GM10248 (cell line): ENCODE measurements at regions not wholly inside any gene's neighbourhood (a gene's known extent, or its start where the extent isn't known, plus 50 kb on each side); places are given as distances from the start of the nearest gene placed in this dataset.

ENCODE experiments used
- CTCF ChIA-PET: fragments of 300-600 bp; sonication (Branson Sonifier 250); formaldehyde crosslinking; extraction: SDS; loops from one replicate; lab custom pipeline; 2021; ENCODE audit warnings: antibody characterized with exemption; lab: Yijun Ruan, JAX
- POLR2A ChIA-PET: fragments of 350-650 bp; sonication (Branson Sonifier 250); formaldehyde crosslinking; extraction: SDS; loops from one replicate; lab custom pipeline; 2020; ENCODE audit warnings: antibody characterized with exemption; lab: Yijun Ruan, JAX
- DNase-seq: peaks from one replicate; pipeline ENCODE4 v3.0.0; 2012; ENCODE audit errors: extremely low spot score
- CTCF ChIP-seq: IDR thresholded peaks from 2 replicates; pipeline ENCODE4 v1.5.1; 2012; ENCODE audit warnings: mild to moderate bottlenecking, low read depth; ENCODE audit errors: extremely low read depth, missing control alignments, control extremely low read depth

GRCh38 chr5:103674251-103674650, 111.7 kb upstream of the NUDT12 start:
- DNase-seq, result no peak
- ChIA-PET POLR2A (no interaction called here), CTCF (no interaction called here)
- TF ChIP-seq CTCF, result no peak

GRCh38 chr5:103669615-103670014, 107.0 kb upstream of the NUDT12 start:
- CTCF ChIA-PET, result interaction anchor here (0.7 kb wide), 1 partner anchor 12 kb away, joined by 3 read pairs; no protein-coding TSS in a partner anchor
- POLR2A ChIA-PET, result no interaction called here
- DNase-seq, result no peak
- TF ChIP-seq CTCF, result no peak

GRCh38 chr5:103668281-103668680, 105.7 kb upstream of the NUDT12 start:
- POLR2A ChIA-PET, result no interaction called here
- no peak for TF ChIP-seq CTCF
- CTCF ChIA-PET, result interaction anchor here (1.1 to 1.8 kb wide), 2 partner anchors 18 to 28 kb away, joined by 4 to 5 read pairs; no protein-coding TSS in a partner anchor
- no peak for DNase-seq

DNA sequence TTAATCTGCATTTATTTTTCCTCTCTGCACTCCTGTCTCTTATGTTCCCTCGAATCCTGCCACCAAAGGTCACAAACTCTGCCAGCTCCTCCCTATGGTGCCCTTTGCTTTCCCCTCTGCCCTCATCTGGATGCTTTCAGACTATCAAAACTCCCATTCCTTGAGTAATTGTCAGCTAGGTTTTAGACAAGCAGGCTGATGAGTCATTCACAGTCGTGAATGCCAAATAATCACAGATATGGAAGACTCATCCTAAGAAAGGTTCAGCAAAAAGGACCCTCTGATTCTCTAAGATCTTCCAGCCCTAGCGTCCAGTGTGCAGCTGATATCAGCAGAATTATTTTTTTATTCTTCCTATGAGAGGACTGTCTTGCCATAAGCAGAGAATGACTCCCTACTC, 104.5 kb upstream of the NUDT12 start:
- no peak for TF ChIP-seq CTCF
- DNase-seq, result no peak
- POLR2A ChIA-PET, result no interaction called here
- CTCF ChIA-PET, result interaction anchor here (1.8 kb wide), 1 partner anchor 17 kb away, joined by 5 read pairs; no protein-coding TSS in a partner anchor

GRCh38 chr5:103657301-103657700, 94.7 kb upstream of the NUDT12 start:
- TF ChIP-seq CTCF, result no peak
- POLR2A ChIA-PET, result no interaction called here
- no peak for DNase-seq
- CTCF ChIA-PET, result no interaction called here

DNA sequence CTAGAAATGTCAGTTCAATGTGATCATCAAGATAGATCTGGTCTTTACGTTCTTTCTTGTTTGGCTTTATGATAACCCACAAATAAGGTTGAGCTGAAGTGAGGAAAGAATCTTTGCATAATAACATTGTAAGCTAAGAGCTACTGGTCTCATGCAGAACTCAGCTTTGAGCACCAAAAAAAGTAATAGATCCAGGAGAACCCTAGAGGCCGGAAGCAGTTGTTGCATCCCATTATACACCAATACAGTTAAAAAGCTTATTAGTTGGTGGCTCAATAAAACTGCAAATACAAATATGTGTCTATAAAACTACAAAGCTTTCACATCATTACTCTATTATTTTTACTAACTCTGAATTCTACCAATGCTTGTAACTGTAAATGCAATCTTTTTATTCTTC, 85.5 kb upstream of the NUDT12 start:
- no peak for TF ChIP-seq CTCF
- CTCF ChIA-PET, result no interaction called here
- no peak for DNase-seq
- POLR2A ChIA-PET, result no interaction called here
